ENCODE measurements at regions not wholly inside any gene's neighbourhood (a gene's known extent, or its start where the extent isn't known, plus 50 kb on each side); places are given as distances from the start of the nearest gene placed in this dataset.

DNA sequence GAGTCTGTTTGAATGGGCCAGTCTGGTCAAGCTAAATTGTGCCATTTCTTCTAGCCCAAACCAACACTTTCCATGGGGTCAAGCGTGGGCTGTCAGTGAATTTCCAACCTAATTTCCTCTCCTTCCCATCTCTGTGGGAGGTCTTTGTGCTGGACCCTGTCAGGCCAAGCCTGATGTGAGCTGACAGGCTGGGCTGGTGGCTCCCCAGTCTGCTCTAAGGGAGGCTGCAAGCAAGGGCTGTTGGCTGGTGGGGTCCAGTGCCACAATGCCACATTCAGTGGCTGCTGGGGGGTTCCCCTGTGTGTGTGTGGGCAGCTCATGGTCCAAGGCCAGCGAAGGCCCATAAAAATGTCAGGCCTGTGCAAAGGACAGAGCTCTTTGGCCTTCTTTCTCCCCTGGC is 216.1 kb downstream of the OPA1 start:
- Histone ChIP-seq H3K9me3 (ENCODE audit: insufficient read depth, low read depth, low read length) (no peaks in the 10 kb centered on the region), H3K36me3 (ENCODE audit: insufficient read depth, low read length) (no peaks in the 10 kb centered on the region), H3K9me2 (replicated peaks; ENCODE audit: low read depth, low read length) (no peaks in the 10 kb centered on the region), H3K27me3 (ENCODE audit: insufficient read depth, low read length, poor library complexity, severe bottlenecking) (no peaks in the 10 kb centered on the region), H3K79me2 (ENCODE audit: insufficient read depth, low read length) (no peaks in the 10 kb centered on the region), H3K4me2 (ENCODE audit: low read depth, low read length, poor library complexity, severe bottlenecking) (no peak overlapping the region), H3F3A (ENCODE audit: low read depth) (no peaks in the 10 kb centered on the region), H3K9ac (ENCODE audit: low read depth, low read length, poor library complexity, severe bottlenecking) (no peak overlapping the region), H4K20me1 (ENCODE audit: insufficient read depth, low read length, poor library complexity, severe bottlenecking) (no peaks in the 10 kb centered on the region), H2AFZ (ENCODE audit: low read length) (no peak overlapping the region), H3K4me1 (ENCODE audit: insufficient read depth, low read length, poor library complexity, severe bottlenecking) (no peaks in the 10 kb centered on the region), H3K4me3 (ENCODE audit: low read length, poor library complexity, severe bottlenecking) (no peak overlapping the region)
- TF ChIP-seq EZH2phosphoT487 (IDR thresholded peaks at IDR 0.05; ENCODE audit: borderline replicate concordance): no peak
- TF ChIP-seq, protein P1, sequence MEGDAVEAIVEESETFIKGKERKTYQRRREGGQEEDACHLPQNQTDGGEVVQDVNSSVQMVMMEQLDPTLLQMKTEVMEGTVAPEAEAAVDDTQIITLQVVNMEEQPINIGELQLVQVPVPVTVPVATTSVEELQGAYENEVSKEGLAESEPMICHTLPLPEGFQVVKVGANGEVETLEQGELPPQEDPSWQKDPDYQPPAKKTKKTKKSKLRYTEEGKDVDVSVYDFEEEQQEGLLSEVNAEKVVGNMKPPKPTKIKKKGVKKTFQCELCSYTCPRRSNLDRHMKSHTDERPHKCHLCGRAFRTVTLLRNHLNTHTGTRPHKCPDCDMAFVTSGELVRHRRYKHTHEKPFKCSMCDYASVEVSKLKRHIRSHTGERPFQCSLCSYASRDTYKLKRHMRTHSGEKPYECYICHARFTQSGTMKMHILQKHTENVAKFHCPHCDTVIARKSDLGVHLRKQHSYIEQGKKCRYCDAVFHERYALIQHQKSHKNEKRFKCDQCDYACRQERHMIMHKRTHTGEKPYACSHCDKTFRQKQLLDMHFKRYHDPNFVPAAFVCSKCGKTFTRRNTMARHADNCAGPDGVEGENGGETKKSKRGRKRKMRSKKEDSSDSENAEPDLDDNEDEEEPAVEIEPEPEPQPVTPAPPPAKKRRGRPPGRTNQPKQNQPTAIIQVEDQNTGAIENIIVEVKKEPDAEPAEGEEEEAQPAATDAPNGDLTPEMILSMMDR (conservative IDR thresholded peaks at IDR 0.05; ENCODE audit: low read length): no peak

DNA sequence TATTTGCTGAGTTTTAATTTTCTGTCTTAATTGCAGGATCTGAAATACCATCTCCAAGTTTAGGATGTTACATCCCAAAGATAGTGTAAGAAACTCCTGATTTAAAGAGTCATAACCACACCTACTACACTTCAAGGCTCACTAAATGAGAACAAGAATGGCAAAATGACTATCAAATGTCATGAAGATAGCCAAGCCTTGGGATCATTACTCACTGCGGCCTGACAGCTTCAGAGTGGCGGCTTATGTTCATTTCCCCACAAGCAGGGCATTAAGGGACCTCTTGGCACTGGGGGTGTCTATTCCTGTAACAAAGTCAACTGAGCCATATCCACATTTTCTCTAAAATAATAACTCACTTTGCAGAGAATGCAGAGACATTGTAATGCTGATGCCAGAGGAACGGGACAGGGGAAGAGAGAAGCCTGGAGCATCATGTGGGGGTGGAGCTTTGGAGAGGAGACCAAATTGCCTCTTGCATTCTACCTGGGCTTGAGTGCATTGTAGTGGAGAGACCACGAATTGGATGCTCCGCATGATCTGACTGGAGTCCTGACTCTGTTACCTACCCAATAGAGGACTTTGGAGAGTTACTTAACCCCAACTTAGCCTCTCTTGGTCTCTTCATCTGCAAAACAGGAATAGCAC is 219.2 kb downstream of the OPA1 start:
- H3K9me2 ChIP-seq (replicated peaks; ENCODE audit: low read depth, low read length): no peaks in the 10 kb centered on the region
- no peaks in the 10 kb centered on the region for H3K4me1 ChIP-seq (ENCODE audit: insufficient read depth, low read length, poor library complexity, severe bottlenecking)
- TF ChIP-seq EZH2phosphoT487 (IDR thresholded peaks at IDR 0.05; ENCODE audit: borderline replicate concordance): no peak
- TF ChIP-seq, protein P1 (conservative IDR thresholded peaks at IDR 0.05; ENCODE audit: low read length): no peak
- no peaks in the 10 kb centered on the region for H3K9me3 ChIP-seq (ENCODE audit: insufficient read depth, low read depth, low read length)
- H3K36me3 ChIP-seq (ENCODE audit: insufficient read depth, low read length): no peaks in the 10 kb centered on the region
- no peaks in the 10 kb centered on the region for H3K27me3 ChIP-seq (ENCODE audit: insufficient read depth, low read length, poor library complexity, severe bottlenecking)
- no peak overlapping the region for H3K4me3 ChIP-seq (ENCODE audit: low read length, poor library complexity, severe bottlenecking)
- H3F3A ChIP-seq (ENCODE audit: low read depth): no peaks in the 10 kb centered on the region
- H3K9ac ChIP-seq (ENCODE audit: low read depth, low read length, poor library complexity, severe bottlenecking): no peak overlapping the region
- H2AFZ ChIP-seq (ENCODE audit: low read length): no peak overlapping the region
- H4K20me1 ChIP-seq (ENCODE audit: insufficient read depth, low read length, poor library complexity, severe bottlenecking): no peaks in the 10 kb centered on the region
- H3K4me2 ChIP-seq (ENCODE audit: low read depth, low read length, poor library complexity, severe bottlenecking): no peak overlapping the region
- H3K79me2 ChIP-seq (ENCODE audit: insufficient read depth, low read length): no peaks in the 10 kb centered on the region

DNA sequence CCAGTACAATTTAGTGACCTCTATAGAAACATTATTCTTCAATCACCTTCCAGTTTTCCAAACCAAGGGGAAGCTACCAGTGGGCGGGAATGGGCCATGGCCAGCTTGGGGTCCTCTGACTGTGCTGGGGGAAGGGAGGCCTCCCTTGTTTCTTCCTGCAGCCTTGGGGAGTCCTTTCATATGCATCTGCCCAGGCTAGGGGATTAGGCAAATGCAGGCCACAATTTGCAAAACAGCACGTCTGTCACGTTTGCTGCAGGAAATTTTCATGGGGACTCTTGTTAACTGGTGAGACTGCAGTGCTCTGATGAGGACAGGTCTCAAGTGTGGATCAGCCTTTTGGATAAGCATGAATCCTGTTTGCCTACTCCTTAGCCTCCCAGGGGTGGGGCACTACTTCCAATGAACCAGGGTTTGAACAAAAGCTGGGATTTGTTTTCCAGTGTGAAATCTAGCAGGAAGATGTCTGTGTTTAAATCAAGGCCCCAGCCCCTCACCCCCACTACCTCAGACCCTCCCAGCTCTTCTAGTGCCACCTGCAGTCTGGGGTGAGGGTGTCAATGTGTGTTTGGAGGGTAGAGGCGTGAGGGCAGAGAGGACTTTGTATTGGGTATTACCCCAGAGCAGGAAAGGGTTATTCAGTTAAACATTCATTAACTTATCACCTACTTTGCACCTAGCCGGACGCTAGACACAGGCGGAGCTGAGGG is 219.9 kb downstream of the OPA1 start:
- Histone ChIP-seq H4K20me1 (ENCODE audit: insufficient read depth, low read length, poor library complexity, severe bottlenecking) (no peaks in the 10 kb centered on the region), H3K4me1 (ENCODE audit: insufficient read depth, low read length, poor library complexity, severe bottlenecking) (no peaks in the 10 kb centered on the region), H3F3A (ENCODE audit: low read depth) (no peaks in the 10 kb centered on the region), H3K4me2 (ENCODE audit: low read depth, low read length, poor library complexity, severe bottlenecking) (no peak overlapping the region), H3K9ac (ENCODE audit: low read depth, low read length, poor library complexity, severe bottlenecking) (no peak overlapping the region), H2AFZ (ENCODE audit: low read length) (no peak overlapping the region), H3K9me3 (ENCODE audit: insufficient read depth, low read depth, low read length) (no peaks in the 10 kb centered on the region), H3K79me2 (ENCODE audit: insufficient read depth, low read length) (no peaks in the 10 kb centered on the region), H3K9me2 (replicated peaks; ENCODE audit: low read depth, low read length) (no peaks in the 10 kb centered on the region), H3K4me3 (ENCODE audit: low read length, poor library complexity, severe bottlenecking) (no peak overlapping the region), H3K36me3 (ENCODE audit: insufficient read depth, low read length) (no peaks in the 10 kb centered on the region), H3K27me3 (ENCODE audit: insufficient read depth, low read length, poor library complexity, severe bottlenecking) (no peaks in the 10 kb centered on the region)
- TF ChIP-seq EZH2phosphoT487 (IDR thresholded peaks at IDR 0.05; ENCODE audit: borderline replicate concordance): no peak
- TF ChIP-seq, protein P1 (conservative IDR thresholded peaks at IDR 0.05; ENCODE audit: low read length): no peak
